ENCODE measurements at regions not wholly inside any gene's neighbourhood (a gene's known extent, or its start where the extent isn't known, plus 50 kb on each side); places are given as distances from the start of the nearest gene placed in this dataset.
"Not testable (repeated sequence)": the region's sequence is repeated elsewhere in the genome, so short reads cannot be mapped to it uniquely, and the experiment has no call there.

- no peak for DNase-seq
Measured at GRCh38 chr3:144754076-144754783, 782.6 kb downstream of the DIPK2A start.

- no peak for DNase-seq
Measured at GRCh38 chr3:144756704-144757440, 785.2 kb downstream of the DIPK2A start.

DNA sequence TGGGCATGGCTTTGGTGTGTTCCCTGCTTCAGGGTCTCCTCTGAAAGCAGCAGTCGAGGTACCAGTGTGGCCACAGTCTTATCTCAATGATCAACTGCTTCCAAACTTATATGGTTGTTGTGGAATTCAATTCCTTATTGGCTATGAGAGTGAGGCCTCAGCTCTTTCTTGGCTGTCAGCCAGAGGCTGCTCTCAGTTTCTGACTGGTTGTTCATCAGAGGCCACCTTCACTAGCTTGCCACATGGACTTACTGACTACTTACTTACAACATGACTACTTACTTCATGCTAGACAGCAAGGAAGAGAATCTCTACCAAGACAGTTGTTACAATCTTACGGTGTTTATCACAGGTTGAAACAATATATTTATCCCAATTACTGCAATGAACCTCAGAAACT lies 789.2 kb downstream of the DIPK2A start:
- no peak for DNase-seq

- no peak for DNase-seq
Measured at GRCh38 chr3:144762091-144762490, 790.5 kb downstream of the DIPK2A start.

DNA sequence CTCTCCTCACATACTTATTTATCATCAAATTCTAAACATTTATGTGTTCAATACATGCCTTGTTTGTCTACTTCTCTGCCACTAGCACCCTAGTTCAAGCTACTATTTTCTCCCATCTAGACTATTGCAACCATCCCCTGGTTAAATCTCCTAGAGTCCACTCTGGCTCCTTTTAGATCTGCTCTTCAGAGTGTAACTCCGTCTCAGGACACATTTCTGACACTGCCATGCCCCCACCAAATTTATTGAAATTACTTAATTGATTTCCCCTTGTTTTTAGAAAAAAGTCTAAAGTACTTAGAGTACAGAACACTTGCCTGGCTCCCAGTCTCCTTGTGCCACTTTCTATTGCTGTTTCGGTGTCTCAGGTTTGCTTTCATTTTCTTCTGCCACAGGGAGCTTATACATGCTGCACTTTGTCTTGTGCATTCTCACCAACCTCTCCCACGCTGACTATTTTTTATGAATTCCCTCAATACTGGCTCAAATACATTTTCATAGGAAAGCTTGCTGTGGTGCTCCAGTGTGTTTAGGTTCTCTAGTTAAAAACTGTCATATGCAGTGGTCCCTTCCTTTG lies 792.3 kb downstream of the DIPK2A start:
- no peak for DNase-seq

DNA sequence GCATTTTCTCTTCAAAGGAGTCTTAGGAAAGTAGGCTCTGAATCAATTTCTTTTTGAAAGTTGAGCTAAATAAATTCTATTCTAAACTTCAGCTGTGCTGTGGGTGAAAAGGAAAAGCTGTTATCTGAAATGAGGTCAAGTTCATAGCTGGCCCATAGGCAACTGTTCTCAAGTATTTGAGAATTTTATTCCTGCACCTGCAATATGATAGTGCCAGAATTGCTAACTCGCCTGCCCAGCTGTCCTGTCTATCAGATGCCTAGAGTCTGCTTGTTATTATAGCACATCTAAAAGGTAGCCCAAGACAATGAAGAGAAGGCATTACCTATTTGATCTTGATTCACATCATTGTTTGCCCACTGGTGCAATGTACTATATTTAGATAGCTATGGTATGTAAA lies 798.7 kb downstream of the DIPK2A start:
- no peak for DNase-seq

GRCh38 chr3:144770915-144771351 lies 799.3 kb downstream of the DIPK2A start:
- DNase-seq: no peak

DNA sequence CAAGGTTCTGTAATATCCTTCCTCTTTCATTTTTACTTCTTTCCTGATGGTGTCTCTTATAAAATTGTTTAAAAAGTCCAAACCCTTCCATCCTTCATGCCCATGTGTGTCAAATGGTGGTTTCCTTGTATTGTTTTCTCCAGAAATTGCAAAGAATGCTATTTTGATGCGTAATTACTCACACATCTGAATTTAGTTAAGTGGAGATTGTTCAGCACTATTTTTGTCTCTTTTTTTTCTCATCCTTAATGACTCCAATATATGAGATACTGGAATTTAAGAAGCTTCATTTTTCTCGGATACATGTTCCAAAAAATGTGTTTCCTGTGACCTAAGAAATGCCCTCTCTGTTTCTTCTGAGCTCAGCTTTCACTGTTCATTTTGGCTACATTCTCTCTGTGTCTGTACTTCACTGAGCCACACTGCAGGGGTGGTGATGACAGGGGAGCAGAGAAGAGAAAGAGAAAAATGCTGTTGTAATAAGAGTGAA lies 799.8 kb downstream of the DIPK2A start:
- no peak for DNase-seq

DNA sequence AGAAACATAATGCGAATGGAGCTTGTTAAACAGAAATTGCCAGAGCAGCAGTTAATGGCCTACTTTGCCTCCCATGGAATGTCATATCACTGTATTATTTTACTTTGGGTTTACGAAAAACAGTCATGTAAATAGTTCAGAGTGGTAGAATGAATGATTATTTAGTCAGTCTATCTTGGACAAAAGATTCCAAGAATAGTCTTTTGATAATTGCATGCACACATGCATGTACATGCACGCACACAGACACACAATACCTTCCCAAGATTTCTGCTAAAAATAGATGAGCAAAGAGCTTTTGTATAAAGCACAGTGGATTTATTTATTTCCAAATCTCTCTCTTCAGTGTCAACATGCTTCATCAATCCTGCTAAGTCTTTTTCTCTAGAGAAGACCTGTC lies 800.7 kb downstream of the DIPK2A start:
- no peak for DNase-seq

DNA sequence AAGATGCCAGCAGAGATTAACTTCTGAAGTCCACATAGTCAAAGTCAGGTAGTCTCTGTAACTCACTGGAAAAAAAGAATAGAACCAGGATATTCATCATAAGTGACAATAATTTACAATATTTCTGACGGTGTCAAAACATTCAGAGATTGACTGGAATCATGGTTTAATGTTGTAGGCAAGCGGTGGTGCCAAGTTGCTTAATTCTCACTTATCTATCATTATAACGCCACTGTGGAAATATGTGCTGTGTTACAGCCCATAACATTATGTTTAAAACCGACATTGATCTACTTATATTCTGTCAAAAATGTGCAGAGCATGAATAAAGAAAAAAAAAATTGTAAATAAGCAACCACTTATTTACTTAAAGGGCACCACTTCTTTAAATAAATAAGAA lies 801.7 kb downstream of the DIPK2A start:
- no peak for DNase-seq

GRCh38 chr3:144774897-144775296 lies 803.3 kb downstream of the DIPK2A start:
- DNase-seq: no peak

GRCh38 chr3:144775551-144775950 lies 803.9 kb downstream of the DIPK2A start:
- DNase-seq: no peak

GRCh38 chr3:144777906-144778305 lies 806.3 kb downstream of the DIPK2A start:
- no peak for DNase-seq

- no peak for DNase-seq
Measured at GRCh38 chr3:144791034-144791433, 819.4 kb downstream of the DIPK2A start.

DNA sequence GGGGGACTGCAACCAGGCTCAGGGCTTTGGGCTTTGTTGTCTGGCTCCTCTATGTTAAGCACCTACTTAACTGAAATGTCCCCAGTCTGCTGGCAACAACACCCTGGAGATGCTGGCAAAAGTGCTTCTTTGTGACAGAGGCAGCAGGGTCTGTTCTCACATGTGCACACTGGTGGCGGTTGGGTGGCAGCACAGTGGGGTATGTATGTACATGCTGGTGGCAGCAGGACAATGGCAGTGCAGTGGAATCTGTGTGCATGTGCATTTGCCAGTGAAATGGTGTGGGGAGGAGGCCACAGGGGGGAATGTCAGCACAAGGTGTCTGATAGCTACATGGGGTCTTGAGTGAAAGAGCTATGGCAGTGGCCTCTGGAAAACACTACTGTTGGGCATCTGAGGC lies 830.3 kb downstream of the DIPK2A start:
- DNase-seq: no peak

DNA sequence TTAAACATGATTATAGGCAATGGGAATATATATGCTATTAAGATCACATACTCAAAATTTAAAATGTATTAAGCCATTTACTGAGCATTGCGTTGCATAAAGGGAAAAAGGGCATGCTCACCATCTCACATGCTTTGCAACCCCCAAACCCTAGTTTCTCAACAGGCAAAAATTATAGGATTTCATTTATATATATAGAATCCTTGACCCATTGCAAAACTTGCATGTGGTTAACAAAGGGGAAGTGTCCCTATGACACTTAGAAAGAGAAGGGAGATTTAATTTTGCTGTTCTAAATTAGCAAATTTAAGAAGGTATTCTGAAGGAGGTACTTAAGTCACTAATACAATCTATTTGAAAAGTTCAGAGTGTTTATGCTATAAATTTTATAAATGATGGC lies 837.8 kb downstream of the DIPK2A start:
- no peak for DNase-seq

- DNase-seq: no peak
Measured at GRCh38 chr3:144810160-144810559, 838.5 kb downstream of the DIPK2A start.

DNA sequence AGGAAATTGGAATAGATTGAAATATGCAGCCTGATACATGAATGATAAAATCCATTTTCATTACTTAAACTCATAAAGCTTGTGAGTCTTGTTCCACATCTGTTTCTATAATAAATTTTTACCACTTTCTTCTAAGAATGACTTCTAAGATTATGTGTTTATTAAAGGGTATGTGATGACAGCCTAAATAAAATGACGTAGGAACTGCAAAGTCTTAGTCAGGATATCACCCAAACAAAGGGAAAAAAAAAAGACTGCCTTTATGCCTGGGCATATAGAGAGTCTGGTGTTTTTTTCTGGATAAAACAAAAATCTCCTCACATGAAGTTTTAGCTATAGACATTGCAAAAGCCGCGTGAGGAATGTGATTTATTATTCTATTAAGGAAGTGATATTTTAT lies 844.0 kb downstream of the DIPK2A start:
- DNase-seq: no peak

GRCh38 chr3:144816323-144816722 lies 844.7 kb downstream of the DIPK2A start:
- DNase-seq: no peak

DNA sequence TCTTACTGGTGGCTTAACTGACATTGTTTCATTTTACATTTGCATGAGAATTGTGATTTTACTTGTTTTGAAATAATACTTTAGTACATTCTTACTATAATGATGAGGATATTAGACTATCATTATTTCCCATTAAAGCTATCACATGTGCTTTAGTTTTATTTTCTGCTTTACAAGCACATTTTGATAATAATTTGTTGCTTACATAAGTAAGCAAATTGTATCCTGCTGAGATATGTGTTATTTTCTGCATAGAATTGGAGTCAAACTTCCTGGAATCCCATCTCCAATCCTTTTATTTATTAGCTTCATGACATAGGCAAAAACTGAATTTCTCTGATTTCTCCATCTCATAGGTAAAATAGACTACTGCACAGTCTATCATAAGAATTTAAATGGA lies 847.4 kb downstream of the DIPK2A start:
- DNase-seq: no peak

GRCh38 chr3:144820232-144820631 lies 848.6 kb downstream of the DIPK2A start:
- DNase-seq: not testable (repeated sequence)

GRCh38 chr3:144820726-144821125 lies 849.1 kb downstream of the DIPK2A start:
- no peak for DNase-seq

- DNase-seq: no peak
Measured at GRCh38 chr3:144821583-144821982, 850.0 kb downstream of the DIPK2A start.

All from muscle of arm (tissue), 1 donor.